ENCODE measurements at regions not wholly inside any gene's neighbourhood (a gene's known extent, or its start where the extent isn't known, plus 50 kb on each side); places are given as distances from the start of the nearest gene placed in this dataset.

DNA sequence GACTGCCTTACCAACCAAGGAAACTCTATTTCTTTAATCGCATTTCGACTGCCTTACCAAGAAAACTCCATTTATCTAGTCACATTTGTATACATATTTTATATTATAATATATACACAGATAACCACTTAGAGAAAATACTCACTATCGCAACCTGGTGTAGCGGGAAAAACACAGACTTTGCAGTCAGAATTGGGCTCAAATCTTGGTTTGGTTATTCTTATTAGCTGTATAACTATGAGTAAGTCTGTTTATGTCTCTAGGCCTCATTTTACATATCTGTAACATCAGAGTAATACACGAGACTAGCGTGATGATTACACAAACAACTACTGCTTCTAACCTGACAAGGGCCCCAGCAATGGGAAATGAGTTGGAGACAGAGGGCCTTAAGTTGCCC, 127.5 kb upstream of the POU5F2 start:
- TF ChIP-seq, protein P1, sequence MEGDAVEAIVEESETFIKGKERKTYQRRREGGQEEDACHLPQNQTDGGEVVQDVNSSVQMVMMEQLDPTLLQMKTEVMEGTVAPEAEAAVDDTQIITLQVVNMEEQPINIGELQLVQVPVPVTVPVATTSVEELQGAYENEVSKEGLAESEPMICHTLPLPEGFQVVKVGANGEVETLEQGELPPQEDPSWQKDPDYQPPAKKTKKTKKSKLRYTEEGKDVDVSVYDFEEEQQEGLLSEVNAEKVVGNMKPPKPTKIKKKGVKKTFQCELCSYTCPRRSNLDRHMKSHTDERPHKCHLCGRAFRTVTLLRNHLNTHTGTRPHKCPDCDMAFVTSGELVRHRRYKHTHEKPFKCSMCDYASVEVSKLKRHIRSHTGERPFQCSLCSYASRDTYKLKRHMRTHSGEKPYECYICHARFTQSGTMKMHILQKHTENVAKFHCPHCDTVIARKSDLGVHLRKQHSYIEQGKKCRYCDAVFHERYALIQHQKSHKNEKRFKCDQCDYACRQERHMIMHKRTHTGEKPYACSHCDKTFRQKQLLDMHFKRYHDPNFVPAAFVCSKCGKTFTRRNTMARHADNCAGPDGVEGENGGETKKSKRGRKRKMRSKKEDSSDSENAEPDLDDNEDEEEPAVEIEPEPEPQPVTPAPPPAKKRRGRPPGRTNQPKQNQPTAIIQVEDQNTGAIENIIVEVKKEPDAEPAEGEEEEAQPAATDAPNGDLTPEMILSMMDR (conservative IDR thresholded peaks at IDR 0.05 in 1 of 2, IDR thresholded peaks at IDR 0.05 in 1 of 2; ENCODE audit: extremely low read depth in 1 of 2, insufficient read depth in 1 of 2, low read depth in 1 of 2, low read length in 2 of 2): no peak
- TF ChIP-seq EZH2 (IDR thresholded peaks at IDR 0.05; ENCODE audit: borderline replicate concordance, low read length): no peak

All from mammary epithelial cell (primary cell).